Hepatocyte (in vitro differentiated cells): ENCODE measurements at regions not wholly inside any gene's neighbourhood (a gene's known extent, or its start where the extent isn't known, plus 50 kb on each side); places are given as distances from the start of the nearest gene placed in this dataset.
A peak's percentile ranks its signal among the peaks of the same experiment; 100 is the strongest.

Experiments used
- DNase-seq: peaks from one replicate; pipeline ENCODE4 v3.0.0-alpha.2; 2016; ENCODE audit warnings: low spot score
- H2AFZ ChIP-seq: fragments of 200-600 bp; sonication (generic); 2 replicates; pipeline ENCODE4 v1.6.0; 2016; ENCODE audit warnings: antibody characterized with exemption, mild to moderate bottlenecking
- H3K27ac ChIP-seq: fragments of 200-600 bp; sonication (generic); 2 replicates; pipeline ENCODE4 v1.5.1; 2016; ENCODE audit warnings: mild to moderate bottlenecking
- H3K27me3 ChIP-seq: fragments of 200-600 bp; sonication (generic); 2 replicates; pipeline ENCODE4 v1.6.1; 2016
- H3K36me3 ChIP-seq: fragments of 200-600 bp; sonication (generic); replicated peaks from 2 replicates; pipeline ENCODE4 v1.5.1; 2016; ENCODE audit warnings: low read depth; ENCODE audit not compliant: insufficient read depth
- H3K4me1 ChIP-seq: fragments of 200-600 bp; sonication (generic); 2 replicates; pipeline ENCODE4 v1.5.1; 2016; ENCODE audit warnings: mild to moderate bottlenecking, moderate library complexity; ENCODE audit not compliant: insufficient read depth
- H3K4me2 ChIP-seq: fragments of 200-600 bp; sonication (generic); 2 replicates; pipeline ENCODE4 v1.6.0; 2016
- H3K4me3 ChIP-seq: fragments of 200-600 bp; sonication (generic); 2 replicates; pipeline ENCODE4 v1.5.1; 2016; ENCODE audit warnings: mild to moderate bottlenecking
- H3K79me2 ChIP-seq: fragments of 200-600 bp; sonication (generic); 2 replicates; pipeline ENCODE4 v1.6.0; 2017; ENCODE audit warnings: mild to moderate bottlenecking
- H3K9me2 ChIP-seq: fragments of 200-600 bp; sonication (generic); replicated peaks from 2 replicates; pipeline ENCODE4 v1.6.0; 2017; ENCODE audit warnings: mild to moderate bottlenecking; ENCODE audit not compliant: insufficient read depth
- H3K9me3 ChIP-seq: fragments of 200-600 bp; sonication (generic); 2 replicates; pipeline ENCODE4 v1.5.1; 2016; ENCODE audit warnings: low read depth, mild to moderate bottlenecking
- H4K20me1 ChIP-seq: fragments of 200-600 bp; sonication (generic); 2 replicates; pipeline ENCODE4 v1.6.0; 2016; ENCODE audit warnings: mild to moderate bottlenecking; ENCODE audit not compliant: insufficient read depth, poor library complexity, severe bottlenecking
- CTCF ChIP-seq: fragments of 200-600 bp; sonication (generic); IDR thresholded peaks from 2 replicates; pipeline ENCODE4 v1.5.1; 2016; ENCODE audit warnings: antibody characterized with exemption, mild to moderate bottlenecking; ENCODE audit not compliant: poor library complexity
- EZH2 ChIP-seq: fragments of 200-600 bp; sonication (generic); IDR thresholded peaks from 2 replicates; pipeline ENCODE4 v1.6.1; 2016; ENCODE audit warnings: antibody characterized with exemption, mild to moderate bottlenecking, borderline replicate concordance
- EZH2phosphoT487 ChIP-seq: fragments of 200-600 bp; sonication (generic); IDR thresholded peaks from one replicate; pipeline ENCODE4 v1.6.1; 2018; ENCODE audit warnings: antibody characterized with exemption, mild to moderate bottlenecking, low read depth, moderate library complexity; ENCODE audit not compliant: unreplicated experiment, severe bottlenecking
- WGBS: methylation state at CpG from one replicate; pipeline ENCODE4 v1.1.6; 2016; ENCODE audit warnings: low lambda C conversion rate; ENCODE audit errors: missing lambda C conversion rate; 5-methylcytosine and 5-hydroxymethylcytosine counted together

- Histone ChIP-seq H3K27me3 (no peaks in the 10 kb centered on the region), H3K27ac (no peak overlapping the region), H3K9me3 (no peaks in the 10 kb centered on the region), H2AFZ (no peak overlapping the region), H3K4me3 (no peak overlapping the region), H3K36me3 (no peaks in the 10 kb centered on the region), H4K20me1 (no peaks in the 10 kb centered on the region), H3K79me2 (no peaks in the 10 kb centered on the region), H3K4me1 (no peaks in the 10 kb centered on the region), H3K9me2 (no peaks in the 10 kb centered on the region), H3K4me2 (no peak overlapping the region)
- 52% methylated on average over 3 of the region's 3 CpGs for WGBS
- TF ChIP-seq CTCF (no peak), EZH2 (no peak), EZH2phosphoT487 (no peak)
- peak; percentile 6 for DNase-seq
Observed at GRCh38 chr3:145272684-145273083, 888.3 kb downstream of the PLOD2 start.

- Histone ChIP-seq H3K79me2 (no peaks in the 10 kb centered on the region), H3K27ac (no peak overlapping the region), H4K20me1 (no peaks in the 10 kb centered on the region), H3K4me1 (no peaks in the 10 kb centered on the region), H3K4me2 (no peak overlapping the region), H3K36me3 (no peaks in the 10 kb centered on the region), H3K4me3 (no peak overlapping the region), H3K27me3 (no peaks in the 10 kb centered on the region), H2AFZ (no peak overlapping the region), H3K9me3 (no peaks in the 10 kb centered on the region), H3K9me2 (no peaks in the 10 kb centered on the region)
- DNase-seq, result no peak
- WGBS, result 94% methylated on average over 2 of the region's 2 CpGs
- TF ChIP-seq CTCF, result no peak
- TF ChIP-seq EZH2phosphoT487, result no peak
- TF ChIP-seq EZH2, result no peak
Observed at GRCh38 chr3:145282505-145282904, 878.5 kb downstream of the PLOD2 start.

GRCh38 chr3:145286937-145287336, 874.0 kb downstream of the PLOD2 start:
- 91% methylated on average over 1 of the region's 1 CpG for WGBS
- no peaks in the 10 kb centered on the region for H4K20me1 ChIP-seq
- TF ChIP-seq EZH2 (no peak), EZH2phosphoT487 (no peak), CTCF (no peak)
- H3K4me1 ChIP-seq, result no peaks in the 10 kb centered on the region
- no peak overlapping the region for H3K27ac ChIP-seq
- no peaks in the 10 kb centered on the region for H3K9me2 ChIP-seq
- no peak overlapping the region for H2AFZ ChIP-seq
- H3K36me3 ChIP-seq, result no peaks in the 10 kb centered on the region
- no peak for DNase-seq
- no peaks in the 10 kb centered on the region for H3K27me3 ChIP-seq
- H3K4me3 ChIP-seq, result no peak overlapping the region
- H3K9me3 ChIP-seq, result no peaks in the 10 kb centered on the region
- H3K4me2 ChIP-seq, result no peak overlapping the region
- H3K79me2 ChIP-seq, result no peaks in the 10 kb centered on the region

- Histone ChIP-seq H4K20me1 (no peaks in the 10 kb centered on the region), H3K9me3 (no peaks in the 10 kb centered on the region), H2AFZ (no peak overlapping the region), H3K79me2 (no peaks in the 10 kb centered on the region), H3K9me2 (no peaks in the 10 kb centered on the region), H3K4me2 (no peak overlapping the region), H3K27me3 (no peaks in the 10 kb centered on the region), H3K36me3 (no peaks in the 10 kb centered on the region), H3K4me3 (no peak overlapping the region), H3K27ac (no peak overlapping the region), H3K4me1 (no peaks in the 10 kb centered on the region)
- 97% methylated on average over 1 of the region's 1 CpG for WGBS
- TF ChIP-seq EZH2phosphoT487, result no peak
- no peak for TF ChIP-seq EZH2
- no peak for TF ChIP-seq CTCF
- no peak for DNase-seq
Observed at GRCh38 chr3:145290010-145290409, 871.0 kb downstream of the PLOD2 start.
